ENCODE measurements at regions not wholly inside any gene's neighbourhood (a gene's known extent, or its start where the extent isn't known, plus 50 kb on each side); places are given as distances from the start of the nearest gene placed in this dataset.

GRCh38 chr2:152971685-152972084 is 253.3 kb downstream of the ARL6IP6 start:
- TF ChIP-seq CTCF (IDR thresholded peaks at IDR 0.05), result no peak
- no peak for TF ChIP-seq EZH2 (IDR thresholded peaks at IDR 0.05)
